GM19023 (cell line): ENCODE measurements at regions not wholly inside any gene's neighbourhood (a gene's known extent, or its start where the extent isn't known, plus 50 kb on each side); places are given as distances from the start of the nearest gene placed in this dataset.

Source experiments
- ATAC-seq: cut with Tn5 transposase; IDR thresholded peaks from one replicate; pipeline ENCODE4 v1.9.1; 2021; ENCODE audit warnings: mild to moderate bottlenecking, moderate library complexity; ENCODE audit not compliant: unreplicated experiment

DNA sequence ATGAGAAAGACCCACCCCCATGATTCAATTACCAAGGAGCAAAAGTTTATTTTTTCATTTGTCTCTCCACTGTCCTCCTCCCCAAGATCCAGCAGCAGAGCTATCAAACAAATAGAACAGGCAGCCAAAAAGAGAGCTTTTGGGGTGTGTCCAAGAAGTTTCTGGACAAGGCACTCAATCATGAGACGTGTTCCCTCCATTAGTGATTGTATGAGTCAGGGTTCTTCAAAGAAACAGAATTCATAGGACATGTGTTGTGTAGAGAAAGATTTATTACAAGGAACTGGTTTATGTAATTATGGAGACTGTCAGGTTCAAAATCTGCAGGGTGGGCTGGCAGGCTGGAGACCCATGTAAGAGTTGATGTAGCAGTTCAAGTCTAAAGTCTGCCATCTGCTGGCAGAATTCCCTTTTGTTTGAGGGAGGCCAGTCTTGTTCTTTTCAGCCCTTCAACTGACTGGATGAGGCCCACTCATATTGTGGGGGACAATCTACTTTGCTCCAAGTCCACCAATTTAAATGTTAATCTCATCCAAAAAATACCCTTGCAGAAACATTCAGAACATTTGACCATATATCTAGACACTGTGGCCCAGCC lies 248.1 kb upstream of the OPRM1 start:
- no peak for ATAC-seq

DNA sequence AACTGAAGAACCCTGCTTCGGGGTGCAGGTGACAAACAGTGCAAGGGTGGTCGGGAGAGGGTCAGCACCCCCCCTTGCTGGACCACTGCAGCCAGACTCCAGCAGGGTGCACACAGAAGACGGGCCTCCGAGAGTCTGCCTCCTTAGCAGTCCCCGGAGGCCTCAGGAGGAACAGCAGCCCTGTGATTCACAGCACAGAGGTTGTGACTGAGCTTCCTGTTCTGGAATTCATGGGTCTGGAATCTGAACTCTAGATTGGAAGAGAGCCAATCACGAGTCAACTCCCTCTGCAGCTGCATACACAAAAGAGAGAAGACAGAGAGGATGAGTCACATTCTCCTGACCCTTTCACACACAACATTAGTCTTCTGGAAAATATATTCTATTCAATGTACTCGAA lies 249.0 kb upstream of the OPRM1 start:
- ATAC-seq, result no peak

DNA sequence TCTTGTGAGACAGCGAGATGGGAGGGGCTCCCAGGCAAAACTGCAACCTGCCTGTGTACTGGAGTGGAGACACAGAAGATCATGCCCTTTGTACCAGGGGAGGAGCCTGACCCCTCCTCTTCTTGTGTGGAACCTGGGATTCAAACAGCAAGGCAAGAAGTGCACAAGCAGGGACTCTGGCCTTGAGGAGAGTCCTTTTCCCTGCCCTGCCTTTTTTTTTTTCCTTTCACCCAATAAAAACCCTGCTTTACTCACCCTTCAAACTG lies 251.8 kb upstream of the OPRM1 start:
- ATAC-seq, result no peak

DNA sequence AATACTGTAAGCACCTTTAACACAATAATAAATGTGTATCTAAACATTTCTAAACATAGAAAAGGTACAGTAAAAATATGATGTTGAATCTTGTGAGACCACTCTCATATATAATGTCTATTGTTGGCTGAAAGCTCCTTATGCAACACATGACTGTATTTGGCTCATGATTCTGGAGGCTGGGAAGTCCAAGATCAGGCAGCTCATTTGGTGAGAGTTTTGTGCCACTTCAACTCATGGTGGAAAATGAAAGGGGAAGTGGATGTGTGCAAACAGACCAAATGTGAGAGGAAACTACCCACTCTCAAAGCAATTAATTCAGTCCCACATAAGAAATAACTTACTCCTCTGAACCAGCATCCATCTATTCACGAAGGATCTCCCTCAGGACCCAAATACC lies 257.7 kb upstream of the OPRM1 start:
- ATAC-seq, result no peak

DNA sequence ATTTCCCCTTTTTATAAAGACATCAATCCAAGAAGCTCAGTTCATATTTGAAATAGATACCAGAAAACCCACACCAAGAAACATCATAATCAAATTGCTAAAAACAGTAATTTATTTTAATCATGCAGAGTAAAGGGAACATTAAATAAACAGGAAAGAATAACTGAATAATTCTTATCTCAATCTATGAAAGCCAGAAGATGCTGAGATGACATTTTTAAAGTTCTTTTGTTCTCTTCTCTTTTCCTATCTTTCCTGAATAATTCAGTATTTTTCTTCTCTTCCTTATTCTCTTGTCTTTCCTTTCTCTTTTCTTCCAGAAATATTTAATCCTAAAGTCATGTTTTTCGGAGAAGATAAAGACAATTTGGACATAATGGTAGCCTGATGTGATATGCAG lies 259.0 kb upstream of the OPRM1 start:
- ATAC-seq, result no peak

DNA sequence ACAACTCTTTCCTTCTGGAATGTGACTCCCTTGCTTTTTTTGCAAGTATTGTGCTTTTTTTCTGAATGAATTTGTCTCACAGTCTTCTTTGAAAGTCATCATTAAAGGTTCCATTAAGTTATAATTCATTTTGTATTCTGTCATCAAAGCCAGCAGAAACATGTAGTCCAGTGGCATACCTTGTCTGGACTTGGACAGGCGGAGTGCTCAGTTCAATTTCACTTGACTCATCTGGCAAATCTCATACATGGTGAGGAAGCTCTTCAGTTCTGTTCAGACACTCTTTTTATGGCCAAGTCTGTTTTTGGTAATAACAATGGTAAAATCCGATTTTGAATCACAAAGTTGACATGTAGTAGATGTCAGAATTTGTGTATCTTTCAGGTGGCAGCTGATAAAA lies 260.8 kb upstream of the OPRM1 start:
- ATAC-seq, result no peak

DNA sequence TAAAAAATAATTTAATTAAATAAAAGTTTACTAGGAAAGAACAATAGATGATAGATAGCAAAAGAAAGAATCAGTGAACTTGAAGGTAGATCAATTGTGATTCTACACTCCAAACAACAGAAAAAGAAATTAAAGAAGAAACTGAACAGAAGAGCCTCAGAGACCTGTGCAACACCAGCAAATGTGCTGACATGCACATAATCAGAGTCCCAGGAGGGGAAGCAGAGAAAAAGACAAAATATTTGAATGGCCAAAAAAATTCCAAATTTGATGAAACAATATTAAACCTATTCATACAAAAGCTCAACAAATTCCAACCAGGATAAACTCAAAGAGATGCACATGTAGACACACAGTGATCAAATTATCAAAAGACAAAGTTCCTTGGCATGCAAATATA lies 267.5 kb upstream of the OPRM1 start:
- ATAC-seq, result no peak

DNA sequence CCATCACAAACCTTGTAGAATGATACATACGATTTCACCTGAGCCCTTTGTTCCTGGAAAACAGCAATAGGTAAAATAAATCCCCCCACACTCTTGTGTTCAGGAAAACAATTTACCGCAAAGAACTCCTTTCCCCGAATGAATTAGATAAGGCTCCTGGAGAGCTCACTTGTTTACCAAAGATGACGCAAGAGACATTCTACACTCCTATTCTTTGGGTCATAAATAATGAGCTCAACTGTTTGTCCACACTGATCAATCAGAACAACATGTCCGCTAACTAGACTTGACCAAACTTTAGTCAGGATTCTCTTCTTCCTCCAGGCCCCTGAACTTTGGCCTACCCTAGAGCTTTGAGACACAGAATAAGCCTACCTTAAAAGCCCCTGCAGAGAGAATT lies 271.9 kb upstream of the OPRM1 start:
- no peak for ATAC-seq

DNA sequence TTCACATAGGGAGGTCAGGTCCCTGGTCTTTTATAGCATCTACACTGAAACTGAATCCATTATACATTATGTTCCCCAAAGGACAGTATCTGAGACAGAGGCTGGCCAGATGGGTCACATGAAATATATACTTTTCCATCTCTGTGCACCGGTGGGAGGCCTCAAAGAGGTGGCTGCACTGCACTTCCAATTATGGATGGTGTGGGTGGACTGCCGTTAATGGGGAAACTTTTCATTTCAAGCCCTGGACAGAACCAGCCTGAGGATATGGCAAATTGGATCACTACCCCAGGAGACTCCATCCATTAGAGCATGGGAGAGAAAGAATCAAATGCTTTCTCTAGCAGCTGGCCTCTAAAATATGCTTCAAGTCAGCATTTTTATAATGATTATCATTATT lies 280.5 kb upstream of the OPRM1 start:
- no peak for ATAC-seq

DNA sequence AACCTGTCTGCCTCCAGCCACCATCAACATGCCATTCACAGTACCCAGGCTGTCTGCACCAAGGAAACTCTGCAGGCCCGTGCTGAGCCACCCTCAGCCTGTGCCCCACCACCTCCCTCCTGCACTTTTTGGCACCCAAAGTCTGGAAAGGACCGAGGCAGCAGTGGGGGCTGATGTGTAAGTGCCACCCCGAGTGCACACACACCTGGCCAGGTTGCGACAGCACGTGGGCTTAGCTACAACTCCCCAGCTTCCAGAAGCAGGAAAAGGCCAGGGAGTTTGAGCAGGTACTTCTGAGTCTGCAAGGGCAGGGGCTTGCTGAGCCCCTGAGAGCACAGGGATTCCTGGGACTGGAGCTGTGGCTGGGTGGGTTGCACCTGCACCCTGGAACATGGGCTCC lies 303.3 kb upstream of the OPRM1 start:
- ATAC-seq, result no peak

DNA sequence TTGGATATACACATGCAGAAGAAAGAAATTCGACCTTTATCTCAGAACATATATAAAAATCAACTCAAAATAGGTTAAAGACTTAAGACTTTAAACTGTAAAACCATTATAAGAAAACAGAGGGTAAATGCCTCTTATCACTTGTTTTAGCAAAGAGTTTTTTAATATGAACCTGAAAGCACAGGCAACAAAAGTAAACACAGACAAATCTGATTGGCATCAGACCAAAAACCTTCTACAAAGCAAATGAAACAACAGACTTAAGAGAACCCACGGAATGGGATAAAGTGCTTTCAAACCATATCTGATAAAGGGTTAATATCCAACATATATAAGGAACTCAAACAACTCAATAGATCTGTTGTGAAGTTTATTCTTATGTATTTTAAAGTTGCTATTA lies 309.9 kb upstream of the OPRM1 start:
- no peak for ATAC-seq

DNA sequence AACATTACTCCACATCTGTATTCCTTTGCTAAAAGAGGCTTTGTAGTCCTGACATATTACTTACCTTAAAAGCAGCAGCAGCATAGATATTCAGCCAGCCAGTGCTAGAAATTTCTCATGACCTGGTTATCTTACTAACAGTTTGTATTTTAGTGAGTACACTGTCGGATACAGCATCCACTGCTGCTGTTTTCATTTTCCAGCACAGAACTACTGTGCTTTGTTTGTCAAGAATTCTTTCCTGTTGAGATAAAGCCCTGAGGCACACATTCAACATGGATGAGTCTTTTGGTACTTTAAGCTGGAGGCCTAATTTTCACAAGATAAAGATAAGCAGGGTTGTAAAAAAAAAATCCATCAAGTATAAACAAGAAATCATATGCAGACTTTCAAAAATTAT lies 311.2 kb upstream of the OPRM1 start:
- ATAC-seq, result no peak

DNA sequence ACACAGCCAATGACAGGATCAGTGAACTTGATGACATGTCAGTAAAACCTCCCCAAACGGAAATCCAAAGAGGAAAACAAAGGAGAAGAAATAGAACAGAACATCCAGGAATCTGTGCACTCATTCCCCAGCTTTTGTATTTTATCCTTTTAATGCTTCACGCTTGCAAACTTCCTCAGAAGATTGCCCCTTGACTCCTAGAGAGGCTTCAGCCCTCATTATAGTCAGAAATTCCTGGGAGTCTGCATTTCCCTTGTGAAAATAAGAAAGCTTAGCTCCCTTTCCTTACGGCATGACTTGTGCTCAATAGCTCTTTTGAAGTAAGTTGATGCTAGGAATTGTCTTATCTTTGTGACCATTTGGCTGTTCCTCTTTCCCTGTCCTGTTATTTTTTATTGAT lies 313.6 kb upstream of the OPRM1 start:
- ATAC-seq, result no peak

DNA sequence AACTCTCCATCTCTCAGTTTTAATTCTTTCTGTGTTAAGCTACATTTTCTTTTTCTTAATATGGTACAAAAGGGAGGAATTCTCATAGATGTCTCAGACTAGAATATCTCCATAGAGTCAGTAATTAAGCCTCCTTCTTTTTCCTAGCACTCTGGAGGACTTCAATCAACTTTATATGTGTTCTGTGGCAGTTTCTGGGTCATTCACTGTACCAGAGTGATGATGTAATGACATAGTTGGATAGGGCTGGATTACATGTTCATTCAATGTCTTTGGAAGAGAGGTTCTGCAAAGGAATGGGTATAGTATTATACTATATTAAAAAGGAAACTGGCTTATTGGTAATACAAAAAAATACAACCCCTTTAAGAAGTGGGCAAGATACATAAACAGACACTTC lies 318.3 kb upstream of the OPRM1 start:
- ATAC-seq, result no peak

DNA sequence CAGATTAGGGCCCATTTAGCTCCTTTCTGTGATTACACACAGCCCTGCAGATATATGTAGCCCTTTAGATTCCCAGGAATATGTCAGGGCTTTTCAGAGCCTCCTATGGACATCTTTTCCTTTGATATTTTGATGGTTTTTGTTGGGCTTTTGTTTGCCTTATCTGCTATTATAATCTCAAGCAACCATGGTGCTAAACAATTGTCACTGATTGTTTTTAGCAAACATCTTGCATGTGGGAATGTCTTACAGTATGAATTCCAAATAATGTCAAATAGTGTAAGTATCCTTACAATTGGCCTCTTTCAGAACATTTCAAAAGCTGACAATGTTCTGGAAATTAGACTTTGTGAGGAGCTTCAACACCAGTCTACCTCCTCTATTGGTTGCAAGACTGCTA lies 333.6 kb upstream of the OPRM1 start:
- no peak for ATAC-seq

DNA sequence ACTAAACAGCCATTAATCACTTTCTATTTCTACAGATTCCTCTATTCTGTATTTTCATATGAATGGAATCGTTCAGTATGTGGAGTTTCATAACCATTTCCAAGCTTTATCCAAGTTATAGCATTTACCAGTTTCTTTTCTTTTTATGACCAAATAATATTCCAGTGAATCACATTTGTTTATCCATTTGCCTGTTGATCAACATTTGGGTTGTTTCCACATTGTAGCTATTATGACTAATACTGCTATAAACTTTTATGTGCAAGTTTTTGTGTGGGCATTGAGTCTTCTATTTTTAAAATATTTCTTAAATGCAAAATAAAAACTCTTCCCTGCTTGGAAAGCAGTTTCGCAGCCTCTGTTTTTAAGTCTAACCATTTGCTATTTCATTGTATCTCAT lies 336.4 kb upstream of the OPRM1 start:
- no peak for ATAC-seq

DNA sequence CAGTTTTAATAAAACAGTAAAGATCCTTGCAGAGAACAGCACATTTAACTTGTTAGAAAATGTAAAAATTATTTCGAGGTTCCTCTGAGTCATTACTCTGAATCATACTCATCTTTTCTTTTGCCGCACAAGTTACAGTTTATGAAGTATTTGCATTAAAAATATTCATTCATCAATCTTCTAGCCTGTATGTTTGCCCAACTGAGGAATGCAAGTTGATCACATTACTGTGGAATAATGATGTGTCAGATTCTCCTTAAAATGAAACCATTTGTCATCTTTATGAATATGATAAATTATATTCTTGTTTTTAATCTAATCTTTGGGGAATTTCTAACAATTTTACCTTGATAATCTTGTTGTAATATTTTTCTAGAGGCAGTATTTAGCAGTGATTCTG lies 340.4 kb upstream of the OPRM1 start:
- ATAC-seq, result no peak

DNA sequence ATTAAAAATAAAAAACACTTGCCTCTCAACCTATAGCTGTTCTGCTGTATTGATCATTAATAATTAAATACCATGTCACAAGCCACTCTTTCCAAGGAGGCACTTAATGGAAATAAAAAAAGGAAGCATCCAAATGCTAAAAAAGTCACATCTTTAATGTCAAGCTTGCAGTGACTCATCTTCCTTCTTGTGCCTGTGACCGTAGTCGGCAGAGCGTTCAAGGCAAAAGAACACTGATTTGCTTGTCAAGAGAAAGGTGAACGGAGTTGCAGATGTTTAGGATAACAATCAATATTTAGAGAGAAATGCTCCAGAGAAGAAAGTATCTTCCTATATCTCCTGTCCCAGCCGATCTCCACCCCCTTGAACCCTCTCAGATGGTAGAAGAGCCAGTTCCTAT lies 341.0 kb upstream of the OPRM1 start:
- ATAC-seq, result no peak

DNA sequence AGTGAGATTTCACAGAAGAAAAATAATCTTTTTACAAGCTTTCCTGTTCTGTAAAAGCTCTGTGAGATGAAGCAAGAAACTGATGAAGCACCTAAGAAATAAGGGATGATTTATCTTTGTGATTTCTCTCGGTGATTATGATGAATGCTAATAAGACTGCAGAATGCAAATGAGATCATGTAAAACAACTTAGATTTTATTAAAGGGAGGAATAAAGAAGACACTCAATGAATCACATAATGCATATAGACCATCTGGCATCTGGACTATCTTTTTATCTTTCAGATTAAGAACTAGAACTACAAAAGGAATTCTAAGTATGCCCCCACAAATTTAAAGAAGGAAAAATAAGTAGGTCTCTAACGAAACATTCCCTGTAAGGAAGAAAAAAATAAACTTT lies 361.5 kb upstream of the OPRM1 start:
- ATAC-seq, result no peak

DNA sequence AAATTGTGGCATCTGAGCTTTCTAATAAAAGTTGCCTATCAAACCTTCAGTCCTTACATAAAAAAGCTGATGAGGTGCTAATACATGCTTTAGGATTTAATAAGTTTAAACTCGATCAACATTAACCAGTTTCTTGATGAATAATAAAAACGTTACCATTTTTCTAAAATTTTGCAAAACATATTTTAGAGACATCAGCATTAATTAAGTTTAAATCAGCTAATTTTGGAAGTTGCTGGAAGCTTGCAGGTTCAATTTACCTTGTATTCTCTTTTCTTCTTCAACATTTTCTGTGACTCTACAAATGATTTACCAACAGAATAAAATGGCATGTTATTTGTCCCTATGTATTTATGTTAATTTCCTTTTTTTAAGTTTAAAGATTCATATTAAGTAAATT lies 365.3 kb upstream of the OPRM1 start:
- ATAC-seq, result no peak

DNA sequence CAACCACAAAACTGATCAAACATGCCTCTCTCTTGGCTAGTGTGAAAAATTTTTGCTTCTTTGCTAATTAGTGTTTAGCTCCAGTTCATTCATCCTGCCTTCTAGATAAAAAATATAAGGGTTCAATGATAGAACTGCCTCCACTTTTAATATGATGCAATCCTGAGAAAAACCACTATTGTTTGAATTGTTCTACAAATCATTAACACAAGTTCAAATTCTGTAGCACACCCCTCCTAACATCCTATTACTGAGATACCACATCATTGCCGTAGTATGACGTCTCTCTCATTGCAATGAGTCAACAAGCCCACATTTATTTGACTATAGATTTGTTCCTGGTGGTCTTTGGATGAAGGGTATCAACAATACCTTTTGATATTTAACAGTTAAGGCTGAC lies 365.8 kb upstream of the OPRM1 start:
- no peak for ATAC-seq

DNA sequence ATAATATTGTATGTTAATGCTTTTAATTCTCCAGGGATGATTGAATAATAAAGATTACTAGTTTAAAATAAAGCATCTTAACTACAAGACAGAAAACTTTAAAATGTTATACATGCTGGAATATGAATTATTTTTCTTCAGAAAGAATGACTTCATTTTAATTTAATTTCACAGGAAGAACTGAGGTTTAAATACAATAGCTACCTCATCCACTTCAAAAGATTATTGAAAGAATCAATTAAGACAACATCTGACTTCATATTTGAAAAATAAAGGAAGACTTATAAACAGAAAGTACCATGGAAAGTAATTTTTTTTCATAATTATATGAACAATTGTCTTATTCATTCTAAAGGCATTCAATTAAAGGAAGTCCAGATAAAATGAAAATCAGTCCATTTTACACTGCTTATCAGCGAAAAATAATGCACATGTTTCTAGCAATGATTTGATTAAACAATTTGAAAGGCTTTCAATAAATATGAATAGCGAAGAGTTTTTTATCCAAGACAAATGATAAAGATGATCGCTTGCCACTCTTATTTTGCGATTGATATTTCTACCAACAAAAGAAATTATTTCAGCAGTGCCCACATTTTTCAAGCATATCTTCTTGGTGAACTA lies 368.5 kb upstream of the OPRM1 start:
- no peak for ATAC-seq

DNA sequence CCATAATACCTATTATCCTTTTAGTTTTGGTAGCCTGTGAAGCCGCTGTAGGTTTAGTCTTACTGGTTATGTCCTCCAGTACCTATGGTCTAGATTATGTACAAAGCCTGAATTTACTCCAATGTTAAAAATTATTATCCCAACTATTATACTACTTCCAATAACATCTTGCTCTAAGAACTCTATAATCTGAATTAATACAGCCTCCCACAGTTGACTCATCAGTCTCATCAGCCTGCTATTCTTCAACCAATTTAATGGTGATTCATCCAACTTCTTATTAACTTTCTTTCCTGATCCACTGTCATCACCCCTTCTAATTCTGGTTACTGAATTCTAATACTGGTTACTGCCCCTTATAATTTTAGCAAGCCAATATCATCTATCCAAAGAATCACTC lies 370.3 kb upstream of the OPRM1 start:
- no peak for ATAC-seq

DNA sequence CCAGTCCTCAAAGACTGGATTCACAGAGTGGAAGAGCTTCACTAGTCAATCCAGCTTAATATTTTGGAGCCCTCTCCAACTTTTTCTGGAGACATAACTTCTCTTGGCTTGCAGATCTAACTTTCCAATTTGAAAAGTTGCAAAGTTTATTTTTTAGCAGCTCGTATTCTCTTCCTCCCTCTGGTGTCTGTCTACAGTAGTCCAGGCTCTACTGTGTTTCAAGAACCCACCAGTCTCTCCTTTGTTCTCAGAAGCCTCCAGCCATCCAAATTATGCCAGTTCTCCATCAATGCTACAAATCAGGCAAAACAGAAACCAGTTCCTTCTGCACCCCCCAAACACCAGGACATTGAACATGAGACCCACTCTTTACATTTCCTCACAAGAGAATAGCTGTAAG lies 376.1 kb upstream of the OPRM1 start:
- ATAC-seq, result no peak
